ENCODE measurements at regions not wholly inside any gene's neighbourhood (a gene's known extent, or its start where the extent isn't known, plus 50 kb on each side); places are given as distances from the start of the nearest gene placed in this dataset.

DNA sequence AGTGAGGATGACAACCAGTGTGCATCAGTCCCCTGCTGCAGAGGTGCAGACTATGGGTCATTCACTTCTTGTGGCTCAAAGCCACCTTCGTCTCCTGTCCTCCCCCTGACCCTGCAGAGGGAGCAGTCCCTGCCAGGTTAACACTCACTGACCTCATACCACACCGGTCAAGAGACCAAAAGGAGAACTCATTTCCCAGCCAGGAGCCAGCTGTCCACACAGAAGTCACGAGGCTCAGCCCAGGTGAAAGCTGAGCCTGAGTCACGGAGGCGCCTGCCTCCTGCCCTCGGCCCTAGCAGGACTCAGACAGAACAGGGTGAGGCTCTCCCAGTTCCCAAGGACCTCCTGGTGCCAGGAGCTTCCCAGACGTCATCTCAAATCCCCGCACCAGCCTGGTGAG is 103.7 kb downstream of the MN1 start:
- in situ Hi-C loops (cut with HindIII; ENCODE audit: low pct_ligation_motif_present, low pct_unique_long_range_greater_than_20kb, low sequenced_read_pairs), result no loop called here
- no peak for DNase-seq

All from ACHN (cell line).